K562 (cell line): ENCODE measurements at regions not wholly inside any gene's neighbourhood (a gene's known extent, or its start where the extent isn't known, plus 50 kb on each side); places are given as distances from the start of the nearest gene placed in this dataset.

Source experiments
- ATAC-seq: fragments of 200-7000 bp; cut with Tn5 transposase; 3 replicates; pipeline ENCODE4 v1.9.1; 2020; ENCODE audit warnings: moderate library complexity
- BruUV-seq: library from RNA; stranded (reverse); fragments of 400-500 nt; replicated peaks from 2 replicates; lab custom pipeline; 2021; lab: Mats Ljungman, UMichigan
- CTCF ChIA-PET: fragments of 300-600 bp; formaldehyde crosslinking; extraction: SDS; loops from one replicate; lab custom pipeline; 2021; ENCODE audit warnings: low intra/inter-chr PET ratio; lab: Yijun Ruan, JAX
- POLR2A ChIA-PET: fragments of 300-600, 350-650 bp; sonication (Branson Sonifier 250); formaldehyde crosslinking; extraction: SDS; loops from one replicate; lab custom pipeline; 2021; ENCODE audit warnings: antibody characterized with exemption, inconsistent platforms; lab: Yijun Ruan, JAX
- DNase-seq, 4 experiments: peaks; one replicate each; pipeline versions ENCODE4 v3.0.0 to v3.0.0-alpha.2; 2011 to 2018; ENCODE audit warnings: low spot score in 3 of 4, mixed read lengths in 3 of 4; ENCODE audit errors: extremely low read depth in 1 of 4
- FAIRE-seq: peaks from 2 replicates; lab custom pipeline; 2011; peaks lifted over from hg19 to GRCh38; lab: Jason Lieb, UNC
- H2AFZ ChIP-seq: 2 replicates; pipeline ENCODE4 v1.6.0; 2011; ENCODE audit warnings: low read depth, low read length, control low read depth, inconsistent platforms
- H3K27ac ChIP-seq: fragments of 200-600 bp; 3 replicates; pipeline ENCODE4 v1.8.0; 2011; ENCODE audit warnings: low read depth, mild to moderate bottlenecking, control low read depth, inconsistent platforms, low read length, moderate library complexity, mixed read lengths; ENCODE audit errors: extremely low read depth
- H3K27me3 ChIP-seq, 2 experiments: fragments of 300-600 bp in 1 of 2; 2 replicates in 1 of 2; 3 replicates in 1 of 2; pipeline versions ENCODE4 v1.6.0 to v1.8.0; 2011; ENCODE audit warnings: inconsistent platforms in 2 of 2, low read length in 2 of 2, mild to moderate bottlenecking in 1 of 2, mixed read lengths in 1 of 2, moderate library complexity in 1 of 2; ENCODE audit not compliant: control insufficient read depth in 2 of 2, insufficient read depth in 2 of 2
- H3K36me3 ChIP-seq: fragments of 300-600 bp; 3 replicates; pipeline ENCODE4 v1.8.0; 2011; ENCODE audit warnings: mild to moderate bottlenecking, low read length, inconsistent platforms; ENCODE audit not compliant: control insufficient read depth, insufficient read depth
- H3K4me1 ChIP-seq, 2 experiments: fragments of 200-600 bp in 1 of 2; replicated peaks in 1 of 2; 2 replicates in 1 of 2; 3 replicates in 1 of 2; pipeline versions ENCODE4 v1.5.1 to v1.8.0; 2011; ENCODE audit warnings: inconsistent platforms in 2 of 2, low read length in 2 of 2, mild to moderate bottlenecking in 1 of 2, mixed read lengths in 1 of 2, moderate library complexity in 1 of 2; ENCODE audit not compliant: control insufficient read depth in 2 of 2, insufficient read depth in 2 of 2
- H3K4me2 ChIP-seq: 2 replicates; pipeline ENCODE4 v1.6.1; 2011; ENCODE audit warnings: low read length, control low read depth, inconsistent platforms, mixed read lengths; ENCODE audit not compliant: insufficient read depth
- H3K4me3 ChIP-seq: fragments of 200-600 bp; sonication (generic), shearing (Covaris generic); 2 replicates; pipeline ENCODE4 v1.5.1; 2016; ENCODE audit warnings: control low read depth, inconsistent platforms
- H3K79me2 ChIP-seq: fragments of 200-600 bp; 3 replicates; pipeline ENCODE4 v1.8.0; 2011; ENCODE audit warnings: low read length, inconsistent platforms; ENCODE audit not compliant: control insufficient read depth, insufficient read depth
- H3K9ac ChIP-seq, 2 experiments: 2 replicates each; pipeline versions ENCODE4 v1.6.0 to v1.6.1; 2011; ENCODE audit warnings: low read depth in 2 of 2, low read length in 2 of 2, control low read depth in 1 of 2, inconsistent platforms in 1 of 2, mild to moderate bottlenecking in 1 of 2, mixed read lengths in 1 of 2; ENCODE audit not compliant: insufficient read depth in 1 of 2
- H3K9me1 ChIP-seq: one replicate; pipeline ENCODE4 v1.6.0; 2011; ENCODE audit warnings: inconsistent platforms, mild to moderate bottlenecking, low read length, moderate library complexity; ENCODE audit not compliant: control insufficient read depth, insufficient read depth
- H3K9me3 ChIP-seq: replicated peaks from 2 replicates; pipeline ENCODE4 v1.5.1; 2011; ENCODE audit warnings: low read depth, low read length, inconsistent platforms; ENCODE audit not compliant: control insufficient read depth, insufficient read depth
- H4K20me1 ChIP-seq: replicated peaks from 2 replicates; pipeline ENCODE4 v1.6.1; 2011; ENCODE audit warnings: low read length, inconsistent platforms, mixed read lengths; ENCODE audit not compliant: control insufficient read depth, insufficient read depth
- ESRRA ChIP-seq: fragments of 450-650 bp; IDR thresholded peaks from 2 replicates; pipeline ENCODE4 v1.6.1; 2014; ENCODE audit warnings: low read depth, mild to moderate bottlenecking, moderate library complexity, borderline replicate concordance
- HMG20A ChIP-seq: fragments of 450-650 bp; formaldehyde crosslinking; conservative IDR thresholded peaks from 2 replicates; pipeline ENCODE4 v1.4.0; 2020; ENCODE audit warnings: mild to moderate bottlenecking, mixed read lengths
- MCM5 ChIP-seq: fragments of 450-650 bp; IDR thresholded peaks from 2 replicates; pipeline ENCODE4 v1.6.1; 2016; ENCODE audit warnings: low read depth
- NCOA6 ChIP-seq: fragments of 450-650 bp; IDR thresholded peaks from 2 replicates; pipeline ENCODE4 v1.6.1; 2017; ENCODE audit warnings: mild to moderate bottlenecking
- PHF8 ChIP-seq: fragments of 200-600 bp; sonication (generic); IDR thresholded peaks from 2 replicates; pipeline ENCODE4 v1.6.1; 2012; ENCODE audit warnings: mixed run types, mild to moderate bottlenecking, inconsistent platforms, low read length, moderate library complexity, borderline replicate concordance
- ZBTB7A ChIP-seq: IDR thresholded peaks from 2 replicates; pipeline ENCODE4 v1.6.1; 2011; ENCODE audit warnings: low read depth, mild to moderate bottlenecking, low read length, moderate library complexity, borderline replicate concordance; ENCODE audit not compliant: control insufficient read depth
- ZKSCAN8 ChIP-seq: fragments of 200-800 bp; sonication (Bioruptor generic); IDR thresholded peaks from 2 replicates; pipeline ENCODE4 v1.6.1; 2016; ENCODE audit warnings: missing genetic modification characterization, missing compliant biosample characterization
- ZNF134 ChIP-seq: fragments of 250-450 bp; sonication (Bioruptor Pico); conservative IDR thresholded peaks from 2 replicates; pipeline ENCODE4 v1.4.0; 2020
- ZNF57 ChIP-seq: fragments of 450-650 bp; formaldehyde crosslinking; IDR thresholded peaks from 2 replicates; pipeline ENCODE4 v1.4.0; 2020; ENCODE audit warnings: mild to moderate bottlenecking, moderate library complexity
- WGBS: fragments of 100-300 bp; shearing (Covaris generic); methylation state at CpG from one replicate; pipeline ENCODE4 v1.1.6; 2016; ENCODE audit warnings: low coverage, mixed read lengths; ENCODE audit not compliant: insufficient coverage; ENCODE audit errors: missing lambda C conversion rate; 5-methylcytosine and 5-hydroxymethylcytosine counted together
- in situ Hi-C: fragments of 300-500 bp; cut with MboI; formaldehyde crosslinking; loops from 4 replicates; pipeline ENCODE4 v1.15.0; 2018; ENCODE audit warnings: inconsistent platforms, mixed read lengths
- intact Hi-C: fragments of 100-400 bp; cut with micrococcal nuclease; formaldehyde crosslinking; loops from 2 replicates; pipeline ENCODE4 v1.14.2; 2022
- TF ChIP-seq, protein P1 (sequence below), 2 experiments: fragments of 450-650 bp in 1 of 2; IDR thresholded peaks; 2 replicates each; pipeline ENCODE4 v1.6.1; 2011 to 2017; ENCODE audit warnings: low read depth in 2 of 2, antibody characterized with exemption in 1 of 2, borderline replicate concordance in 1 of 2, low read length in 1 of 2, mild to moderate bottlenecking in 1 of 2, mixed read lengths in 1 of 2; ENCODE audit not compliant: control insufficient read depth in 1 of 2
- TF ChIP-seq, protein P2 (sequence below): fragments of 450-650 bp; IDR thresholded peaks from 2 replicates; pipeline ENCODE4 v1.6.1; 2017; ENCODE audit warnings: antibody characterized with exemption, mild to moderate bottlenecking
- TF ChIP-seq, protein P3 (sequence below): fragments of 150-350 bp; IDR thresholded peaks from 2 replicates; pipeline ENCODE4 v1.6.1; 2014; ENCODE audit warnings: low read depth, mild to moderate bottlenecking, low read length, borderline replicate concordance

DNA sequence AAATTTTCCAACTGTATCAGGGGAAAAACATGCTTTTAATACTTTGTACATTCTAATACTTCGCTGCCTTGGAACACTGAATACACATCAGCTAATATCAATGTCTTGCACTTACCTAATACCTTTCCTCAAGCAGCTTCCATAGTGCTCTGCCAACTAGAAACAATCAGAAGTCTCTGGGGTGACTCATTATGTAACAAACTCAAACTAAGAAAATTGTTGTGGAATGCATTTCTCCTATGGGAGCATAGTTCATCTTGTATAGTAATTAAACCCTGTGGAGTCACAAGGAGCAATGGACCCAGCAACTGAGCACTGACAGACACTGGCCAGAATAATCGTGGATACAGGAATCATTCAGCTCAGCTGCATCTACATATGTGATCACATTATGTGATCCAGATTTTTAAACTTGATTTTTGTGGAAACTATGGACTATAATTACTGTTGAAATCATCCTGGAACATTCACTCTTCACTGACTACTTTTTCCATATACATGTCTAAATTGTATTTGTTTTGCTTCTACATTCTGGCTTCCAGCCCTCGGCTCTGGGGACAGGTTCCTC lies 496.9 kb downstream of the TMA16 start:
- POLR2A ChIA-PET = no interaction called here
- TF ChIP-seq NCOA6 (no peak), ESRRA (no peak), ZNF134 (CRISPR knock-in tag) (no peak), MCM5 (no peak), HMG20A (CRISPR knock-in tag) (no peak), PHF8 (no peak), ZNF57 (no peak), ZBTB7A (no peak), ZKSCAN8 (no peak)
- TF ChIP-seq, protein P1, sequence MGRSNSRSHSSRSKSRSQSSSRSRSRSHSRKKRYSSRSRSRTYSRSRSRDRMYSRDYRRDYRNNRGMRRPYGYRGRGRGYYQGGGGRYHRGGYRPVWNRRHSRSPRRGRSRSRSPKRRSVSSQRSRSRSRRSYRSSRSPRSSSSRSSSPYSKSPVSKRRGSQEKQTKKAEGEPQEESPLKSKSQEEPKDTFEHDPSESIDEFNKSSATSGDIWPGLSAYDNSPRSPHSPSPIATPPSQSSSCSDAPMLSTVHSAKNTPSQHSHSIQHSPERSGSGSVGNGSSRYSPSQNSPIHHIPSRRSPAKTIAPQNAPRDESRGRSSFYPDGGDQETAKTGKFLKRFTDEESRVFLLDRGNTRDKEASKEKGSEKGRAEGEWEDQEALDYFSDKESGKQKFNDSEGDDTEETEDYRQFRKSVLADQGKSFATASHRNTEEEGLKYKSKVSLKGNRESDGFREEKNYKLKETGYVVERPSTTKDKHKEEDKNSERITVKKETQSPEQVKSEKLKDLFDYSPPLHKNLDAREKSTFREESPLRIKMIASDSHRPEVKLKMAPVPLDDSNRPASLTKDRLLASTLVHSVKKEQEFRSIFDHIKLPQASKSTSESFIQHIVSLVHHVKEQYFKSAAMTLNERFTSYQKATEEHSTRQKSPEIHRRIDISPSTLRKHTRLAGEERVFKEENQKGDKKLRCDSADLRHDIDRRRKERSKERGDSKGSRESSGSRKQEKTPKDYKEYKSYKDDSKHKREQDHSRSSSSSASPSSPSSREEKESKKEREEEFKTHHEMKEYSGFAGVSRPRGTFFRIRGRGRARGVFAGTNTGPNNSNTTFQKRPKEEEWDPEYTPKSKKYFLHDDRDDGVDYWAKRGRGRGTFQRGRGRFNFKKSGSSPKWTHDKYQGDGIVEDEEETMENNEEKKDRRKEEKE (IDR thresholded peaks at IDR 0.05; ENCODE audit: borderline replicate concordance in 1 of 2, control insufficient read depth in 1 of 2, low read depth in 2 of 2, low read length in 1 of 2) = no peak
- TF ChIP-seq, protein P2, sequence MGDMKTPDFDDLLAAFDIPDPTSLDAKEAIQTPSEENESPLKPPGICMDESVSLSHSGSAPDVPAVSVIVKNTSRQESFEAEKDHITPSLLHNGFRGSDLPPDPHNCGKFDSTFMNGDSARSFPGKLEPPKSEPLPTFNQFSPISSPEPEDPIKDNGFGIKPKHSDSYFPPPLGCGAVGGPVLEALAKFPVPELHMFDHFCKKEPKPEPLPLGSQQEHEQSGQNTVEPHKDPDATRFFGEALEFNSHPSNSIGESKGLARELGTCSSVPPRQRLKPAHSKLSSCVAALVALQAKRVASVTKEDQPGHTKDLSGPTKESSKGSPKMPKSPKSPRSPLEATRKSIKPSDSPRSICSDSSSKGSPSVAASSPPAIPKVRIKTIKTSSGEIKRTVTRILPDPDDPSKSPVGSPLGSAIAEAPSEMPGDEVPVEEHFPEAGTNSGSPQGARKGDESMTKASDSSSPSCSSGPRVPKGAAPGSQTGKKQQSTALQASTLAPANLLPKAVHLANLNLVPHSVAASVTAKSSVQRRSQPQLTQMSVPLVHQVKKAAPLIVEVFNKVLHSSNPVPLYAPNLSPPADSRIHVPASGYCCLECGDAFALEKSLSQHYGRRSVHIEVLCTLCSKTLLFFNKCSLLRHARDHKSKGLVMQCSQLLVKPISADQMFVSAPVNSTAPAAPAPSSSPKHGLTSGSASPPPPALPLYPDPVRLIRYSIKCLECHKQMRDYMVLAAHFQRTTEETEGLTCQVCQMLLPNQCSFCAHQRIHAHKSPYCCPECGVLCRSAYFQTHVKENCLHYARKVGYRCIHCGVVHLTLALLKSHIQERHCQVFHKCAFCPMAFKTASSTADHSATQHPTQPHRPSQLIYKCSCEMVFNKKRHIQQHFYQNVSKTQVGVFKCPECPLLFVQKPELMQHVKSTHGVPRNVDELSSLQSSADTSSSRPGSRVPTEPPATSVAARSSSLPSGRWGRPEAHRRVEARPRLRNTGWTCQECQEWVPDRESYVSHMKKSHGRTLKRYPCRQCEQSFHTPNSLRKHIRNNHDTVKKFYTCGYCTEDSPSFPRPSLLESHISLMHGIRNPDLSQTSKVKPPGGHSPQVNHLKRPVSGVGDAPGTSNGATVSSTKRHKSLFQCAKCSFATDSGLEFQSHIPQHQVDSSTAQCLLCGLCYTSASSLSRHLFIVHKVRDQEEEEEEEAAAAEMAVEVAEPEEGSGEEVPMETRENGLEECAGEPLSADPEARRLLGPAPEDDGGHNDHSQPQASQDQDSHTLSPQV = no peak
- TF ChIP-seq, protein P3, sequence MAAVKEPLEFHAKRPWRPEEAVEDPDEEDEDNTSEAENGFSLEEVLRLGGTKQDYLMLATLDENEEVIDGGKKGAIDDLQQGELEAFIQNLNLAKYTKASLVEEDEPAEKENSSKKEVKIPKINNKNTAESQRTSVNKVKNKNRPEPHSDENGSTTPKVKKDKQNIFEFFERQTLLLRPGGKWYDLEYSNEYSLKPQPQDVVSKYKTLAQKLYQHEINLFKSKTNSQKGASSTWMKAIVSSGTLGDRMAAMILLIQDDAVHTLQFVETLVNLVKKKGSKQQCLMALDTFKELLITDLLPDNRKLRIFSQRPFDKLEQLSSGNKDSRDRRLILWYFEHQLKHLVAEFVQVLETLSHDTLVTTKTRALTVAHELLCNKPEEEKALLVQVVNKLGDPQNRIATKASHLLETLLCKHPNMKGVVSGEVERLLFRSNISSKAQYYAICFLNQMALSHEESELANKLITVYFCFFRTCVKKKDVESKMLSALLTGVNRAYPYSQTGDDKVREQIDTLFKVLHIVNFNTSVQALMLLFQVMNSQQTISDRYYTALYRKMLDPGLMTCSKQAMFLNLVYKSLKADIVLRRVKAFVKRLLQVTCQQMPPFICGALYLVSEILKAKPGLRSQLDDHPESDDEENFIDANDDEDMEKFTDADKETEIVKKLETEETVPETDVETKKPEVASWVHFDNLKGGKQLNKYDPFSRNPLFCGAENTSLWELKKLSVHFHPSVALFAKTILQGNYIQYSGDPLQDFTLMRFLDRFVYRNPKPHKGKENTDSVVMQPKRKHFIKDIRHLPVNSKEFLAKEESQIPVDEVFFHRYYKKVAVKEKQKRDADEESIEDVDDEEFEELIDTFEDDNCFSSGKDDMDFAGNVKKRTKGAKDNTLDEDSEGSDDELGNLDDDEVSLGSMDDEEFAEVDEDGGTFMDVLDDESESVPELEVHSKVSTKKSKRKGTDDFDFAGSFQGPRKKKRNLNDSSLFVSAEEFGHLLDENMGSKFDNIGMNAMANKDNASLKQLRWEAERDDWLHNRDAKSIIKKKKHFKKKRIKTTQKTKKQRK = no peak

More for the DNA sequence above, 496.9 kb downstream of the TMA16 start:
- DNase-seq = no peak
- H3K4me1 ChIP-seq = no peaks in the 10 kb centered on the region
- no peak overlapping the region for H3K4me3 ChIP-seq
- BruUV-seq = no TSS peak
- FAIRE-seq = no peak
- H3K36me3 ChIP-seq = no peaks in the 10 kb centered on the region
- CTCF ChIA-PET = no interaction called here
- no peaks in the 10 kb centered on the region for H3K27me3 ChIP-seq
- H4K20me1 ChIP-seq = no peaks in the 10 kb centered on the region
- in situ Hi-C loops (no loop called here), intact Hi-C loops (no loop called here)
- no peaks in the 10 kb centered on the region for H3K9me1 ChIP-seq
- H3K9me3 ChIP-seq = no peaks in the 10 kb centered on the region
- ATAC-seq = no peak
- WGBS = 2% methylated on average over 3 of the region's 3 CpGs
- H3K79me2 ChIP-seq = no peaks in the 10 kb centered on the region
- no peak overlapping the region for H3K9ac ChIP-seq
- H3K27ac ChIP-seq = no peak overlapping the region
- no peak overlapping the region for H2AFZ ChIP-seq
- H3K4me2 ChIP-seq = no peak overlapping the region
